GM03348 (cell line): ENCODE measurements at regions not wholly inside any gene's neighbourhood (a gene's known extent, or its start where the extent isn't known, plus 50 kb on each side); places are given as distances from the start of the nearest gene placed in this dataset.
"Not testable (repeated sequence)": the region's sequence is repeated elsewhere in the genome, so short reads cannot be mapped to it uniquely, and the experiment has no call there.

Experiments used
- DNase-seq: peaks from one replicate; pipeline ENCODE4 v3.0.0; 2012; ENCODE audit warnings: low spot score

DNA sequence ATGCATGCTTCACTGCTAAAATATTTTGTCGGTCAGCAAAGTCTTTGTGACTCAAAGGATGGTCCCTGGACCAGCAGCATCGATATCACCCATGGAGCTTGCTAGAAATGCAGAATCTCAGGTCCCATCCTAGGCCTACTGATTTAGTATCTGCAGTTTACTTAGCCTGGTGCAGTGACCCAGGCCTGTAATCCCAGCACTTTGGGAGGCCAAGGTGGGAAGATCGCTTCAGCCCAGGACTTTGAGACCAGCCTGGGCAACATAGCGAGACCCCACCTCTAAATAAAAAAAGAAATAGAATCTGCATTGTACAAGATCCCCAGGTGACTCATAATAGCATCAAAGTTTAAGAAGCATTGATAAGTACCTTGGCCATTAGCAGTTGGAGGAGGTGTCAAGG lies 248.7 kb downstream of the CD83 start:
- DNase-seq: no peak

GRCh38 chr6:14366872-14367271 lies 249.3 kb downstream of the CD83 start:
- no peak for DNase-seq

DNA sequence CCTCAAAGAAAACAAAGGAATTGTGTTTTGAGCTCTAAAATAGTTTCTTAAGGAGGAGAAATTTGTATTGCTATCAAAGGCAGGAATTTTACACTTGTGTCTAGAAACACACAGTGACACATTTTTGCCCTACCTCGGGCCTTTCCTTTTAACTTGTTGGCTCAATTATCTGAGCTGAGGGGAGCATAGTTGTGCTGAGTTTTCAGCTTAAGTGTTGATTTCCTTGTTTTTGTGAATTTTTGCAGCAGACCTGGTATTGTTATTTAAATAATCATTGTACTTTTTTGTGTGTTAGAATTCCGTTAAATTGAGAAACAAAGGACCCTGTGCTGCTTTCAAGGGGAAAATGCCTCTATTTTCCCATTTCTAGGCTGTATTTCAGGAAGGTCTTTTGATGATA lies 249.7 kb downstream of the CD83 start:
- no peak for DNase-seq

DNA sequence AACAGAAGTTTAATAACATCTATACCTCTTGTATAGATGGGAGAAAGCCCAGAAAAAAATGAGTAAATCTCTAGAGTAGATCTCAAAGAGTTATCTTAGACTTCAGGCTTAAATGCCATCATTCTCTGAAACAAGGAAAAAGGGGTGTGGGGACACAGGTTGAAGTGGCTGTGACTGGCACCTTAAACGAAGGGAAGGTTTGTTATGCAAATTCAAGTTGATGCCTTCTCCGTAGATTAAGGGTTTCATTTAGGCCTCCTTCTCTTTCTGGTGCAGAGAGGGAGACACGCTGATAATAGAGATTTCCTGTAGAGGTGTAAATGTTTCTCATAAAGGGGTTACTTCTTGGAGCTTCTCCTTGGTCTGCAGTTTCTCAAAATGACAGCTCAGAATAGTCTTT lies 252.1 kb downstream of the CD83 start:
- no peak for DNase-seq

DNA sequence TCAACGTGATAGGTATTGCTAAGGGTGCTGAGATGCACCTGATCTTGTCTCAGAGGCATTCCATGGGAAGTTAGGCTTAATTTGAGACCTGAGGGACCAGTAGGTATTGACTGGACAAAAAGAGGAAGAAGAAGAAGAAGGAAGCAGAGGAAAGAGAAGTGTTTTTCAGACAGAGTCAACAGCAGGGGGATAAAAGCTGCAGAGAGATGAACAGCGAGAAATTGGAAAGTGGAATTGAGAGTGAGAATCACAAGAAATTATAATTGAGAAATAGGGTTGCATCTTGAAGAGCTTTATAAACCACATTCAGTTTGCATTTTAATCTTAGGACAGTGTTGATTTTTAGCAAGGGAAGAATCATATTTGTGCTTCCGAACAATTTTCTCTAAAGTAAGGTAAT lies 254.0 kb downstream of the CD83 start:
- DNase-seq: no peak

DNA sequence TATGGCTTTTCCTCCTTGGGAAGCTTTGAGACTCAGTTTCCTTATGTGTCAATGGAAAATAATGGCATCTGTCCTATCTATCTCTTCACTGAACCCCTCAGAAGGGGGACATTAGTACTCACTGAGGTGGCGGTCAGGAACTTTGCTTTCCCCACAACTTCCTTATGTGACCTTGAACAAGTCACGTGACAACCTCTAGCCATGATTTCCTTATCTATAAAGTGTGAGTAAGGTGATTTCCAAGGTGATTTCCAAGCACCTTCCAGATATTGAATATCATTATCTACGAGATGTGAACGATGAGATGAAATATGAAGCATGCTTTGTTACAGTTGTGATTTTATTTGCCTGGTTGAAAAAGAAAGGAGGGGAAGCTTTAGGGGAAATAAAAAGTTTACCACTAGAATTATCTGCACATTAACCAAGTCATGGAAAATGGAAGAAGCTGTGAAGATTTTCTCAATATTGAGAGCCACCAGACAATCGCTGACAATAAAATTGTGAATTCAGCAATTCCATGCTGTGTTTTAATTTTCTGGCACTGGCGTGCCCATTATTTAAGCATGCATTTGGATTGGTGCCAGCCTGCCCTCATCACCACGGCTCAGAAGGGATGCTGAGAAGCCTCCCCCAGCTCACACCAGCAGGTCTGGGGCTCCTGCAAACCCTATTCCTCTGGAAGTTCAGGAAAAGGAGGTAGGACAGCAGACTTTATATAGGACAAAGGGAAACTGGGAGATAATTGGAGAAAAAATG lies 255.3 kb downstream of the CD83 start:
- DNase-seq: no peak

DNA sequence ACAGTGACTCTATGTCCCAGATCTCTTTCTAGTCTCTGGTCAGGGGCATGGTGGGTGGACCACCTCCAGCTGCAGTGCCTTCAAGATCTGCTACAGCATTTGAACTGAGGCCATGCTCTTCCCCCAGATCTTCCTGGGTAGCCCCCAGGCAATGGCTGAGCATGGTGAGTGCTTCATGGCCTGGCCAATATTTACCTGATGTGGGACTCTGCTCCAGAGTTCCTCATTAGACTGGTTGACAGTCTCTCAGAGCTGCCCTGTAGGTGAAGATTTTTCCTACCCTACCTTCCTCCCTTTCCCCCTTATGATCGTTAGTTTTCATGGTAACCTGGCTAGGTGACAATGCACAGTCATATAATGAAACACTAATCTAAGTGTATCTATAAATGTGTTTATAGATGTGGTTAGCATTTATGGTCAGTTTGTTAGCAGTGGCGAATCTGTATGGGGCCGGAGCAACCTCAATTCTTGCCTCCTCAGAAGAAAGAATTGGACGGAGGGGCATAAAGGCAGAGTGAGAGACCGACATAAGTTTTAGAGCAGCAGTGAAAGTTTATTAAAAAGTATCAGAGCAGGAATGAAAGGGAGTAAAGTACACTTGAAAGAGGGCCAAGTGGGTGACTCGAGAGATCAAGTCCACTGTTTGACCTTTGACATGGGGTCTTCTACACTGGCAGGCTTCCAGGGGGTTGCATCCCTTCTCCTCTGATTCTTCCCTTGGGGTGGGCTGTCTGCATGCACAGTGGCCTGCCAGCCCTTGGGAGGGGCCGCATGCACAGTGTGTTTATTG lies 256.3 kb downstream of the CD83 start:
- no peak for DNase-seq

- no peak for DNase-seq
These were observed 258.4 kb downstream of the CD83 start for GRCh38 chr6:14375930-14376329.

DNA sequence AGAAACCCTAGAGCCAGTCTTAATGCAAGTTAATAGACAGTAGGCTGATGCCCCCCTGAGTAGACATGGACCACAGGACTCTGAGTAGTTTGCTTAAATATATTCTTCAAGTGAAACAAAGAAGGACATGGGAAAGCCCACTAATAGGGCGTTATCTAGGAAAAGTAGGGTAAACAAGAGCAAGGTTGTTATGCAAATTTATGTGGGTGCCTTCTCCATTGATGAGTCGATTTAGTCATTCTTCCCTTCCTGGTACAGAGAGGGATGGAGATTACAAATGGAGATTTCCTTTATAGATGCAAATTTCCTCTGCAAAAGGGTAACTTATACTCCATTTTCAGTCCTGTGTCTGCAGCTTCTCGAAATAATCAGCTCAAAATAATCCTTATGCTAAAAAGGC lies 262.0 kb downstream of the CD83 start:
- DNase-seq: no peak

GRCh38 chr6:14380086-14380820 lies 262.7 kb downstream of the CD83 start:
- no peak for DNase-seq

- no peak for DNase-seq
These were observed 263.6 kb downstream of the CD83 start for GRCh38 chr6:14380901-14381828.

- DNase-seq: no peak
These were observed 264.5 kb downstream of the CD83 start for GRCh38 chr6:14381829-14382677.

GRCh38 chr6:14382678-14383236 lies 265.2 kb downstream of the CD83 start:
- DNase-seq: no peak

DNA sequence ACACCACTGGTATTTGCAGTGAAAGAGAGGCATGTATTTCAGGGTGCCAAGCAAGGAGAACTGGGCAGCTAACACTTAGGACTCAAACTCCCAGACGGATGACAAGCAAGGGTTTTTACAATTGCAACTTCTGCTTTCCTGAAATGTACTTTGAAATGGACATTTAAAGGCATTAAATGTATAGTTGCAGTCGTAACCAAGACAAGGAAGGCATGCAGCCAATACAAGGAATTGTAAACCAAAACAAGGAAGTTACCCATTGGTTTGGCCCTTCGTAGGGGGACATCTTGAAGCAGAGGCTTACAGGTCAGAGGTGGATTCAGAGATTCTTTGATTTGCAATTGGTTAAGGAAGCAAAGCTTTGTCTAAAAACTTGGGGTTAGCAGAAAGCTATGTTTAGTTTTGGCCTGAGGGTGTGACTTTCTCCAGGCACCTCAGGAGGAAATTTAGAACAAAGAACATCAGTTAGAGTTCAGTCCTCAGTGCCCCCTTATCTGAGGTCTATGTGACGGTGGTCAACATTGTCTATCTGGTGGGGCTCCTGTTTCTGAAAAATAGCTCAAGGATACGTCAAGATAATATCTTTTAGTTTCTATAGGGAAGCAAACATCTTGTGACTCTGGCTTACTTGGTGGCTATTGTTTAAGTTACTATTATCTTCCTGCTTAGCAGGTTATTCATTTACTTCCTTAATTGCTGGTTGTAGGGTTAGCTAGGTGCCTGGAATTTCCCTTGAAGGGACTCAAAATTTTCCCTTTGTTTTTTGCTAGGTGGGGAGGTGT lies 266.0 kb downstream of the CD83 start:
- no peak for DNase-seq

GRCh38 chr6:14384175-14384949 lies 266.8 kb downstream of the CD83 start:
- no peak for DNase-seq

DNA sequence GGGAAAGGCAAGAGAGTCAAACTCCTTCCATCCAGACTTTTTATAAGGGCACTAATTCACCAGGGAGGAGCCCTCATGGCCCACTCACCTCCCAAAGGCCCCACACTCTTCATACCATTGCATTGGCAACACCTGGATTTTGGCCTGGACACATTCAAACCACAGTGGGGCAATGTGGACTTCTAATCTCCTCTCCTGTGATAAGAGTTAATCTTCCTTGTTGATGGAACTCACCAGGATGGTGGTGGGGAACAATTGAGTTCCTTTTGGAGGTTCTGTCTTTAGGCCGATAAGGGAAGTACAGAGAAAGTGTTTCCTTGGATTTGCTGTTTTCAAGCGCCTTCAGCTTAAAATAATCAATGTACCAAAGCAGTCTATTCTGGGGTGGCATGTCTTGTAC lies 268.7 kb downstream of the CD83 start:
- DNase-seq: no peak

DNA sequence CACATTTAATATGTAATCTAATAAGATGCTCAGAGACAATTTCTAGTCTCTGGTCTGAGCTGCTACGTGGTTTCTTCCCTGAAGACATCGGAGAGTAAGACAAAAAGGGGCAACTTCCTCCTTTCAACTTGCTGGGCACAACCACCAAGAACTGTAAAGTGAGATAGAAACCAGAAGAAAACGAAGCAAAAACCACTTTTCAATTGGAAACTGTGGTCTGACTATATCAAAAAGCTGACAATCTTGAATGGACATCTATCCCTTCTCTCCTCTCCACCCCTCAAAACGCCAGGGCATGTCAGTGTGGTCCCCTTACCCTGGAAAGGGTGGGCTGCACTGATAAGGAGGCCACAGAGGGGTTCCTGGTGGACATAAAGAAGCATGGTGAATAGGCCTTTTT lies 269.1 kb downstream of the CD83 start:
- DNase-seq: no peak

GRCh38 chr6:14388371-14388770 lies 270.8 kb downstream of the CD83 start:
- DNase-seq: no peak

DNA sequence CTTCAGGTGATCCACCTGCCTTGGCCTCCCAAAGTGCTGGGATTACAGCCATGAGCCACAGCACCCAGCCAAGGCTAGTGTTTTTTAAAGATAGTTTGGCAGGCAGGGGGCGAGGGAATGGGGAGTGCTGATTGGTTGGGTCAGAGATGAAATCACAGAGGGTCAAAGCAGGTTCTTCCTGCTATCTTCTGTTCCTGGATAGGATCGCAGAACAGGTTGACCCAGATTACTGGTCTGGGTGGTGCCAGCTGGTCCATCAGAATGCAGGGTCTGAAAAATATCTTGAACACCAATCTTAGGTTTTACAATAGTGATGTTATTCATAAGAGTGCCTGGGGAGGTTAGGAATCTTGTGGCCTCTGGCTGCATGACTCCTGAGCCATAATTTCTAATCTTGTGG lies 272.2 kb downstream of the CD83 start:
- DNase-seq: not testable (repeated sequence)
